ENCODE measurements at regions not wholly inside any gene's neighbourhood (a gene's known extent, or its start where the extent isn't known, plus 50 kb on each side); places are given as distances from the start of the nearest gene placed in this dataset.

DNA sequence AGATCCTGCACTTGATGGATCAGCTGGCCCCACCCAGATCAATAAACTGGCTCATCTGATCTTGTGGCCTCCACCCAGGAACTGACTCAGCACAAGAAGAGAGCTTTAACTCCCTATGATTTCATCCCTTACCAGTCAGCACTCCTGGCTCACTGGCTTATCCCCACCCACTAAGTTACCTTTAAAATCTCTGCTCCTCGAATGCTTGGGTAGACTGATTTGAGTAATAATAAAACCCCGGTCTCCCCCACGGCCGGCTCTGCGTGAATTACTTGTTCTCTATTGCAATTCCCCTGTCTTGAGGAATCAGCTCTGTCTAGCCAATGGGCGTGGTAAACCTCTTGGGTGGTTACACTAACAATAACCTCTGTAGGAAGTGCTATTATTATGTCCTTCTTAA lies 83.7 kb downstream of the MBL2 start:
- TF ChIP-seq CTCF (IDR thresholded peaks at IDR 0.05; ENCODE audit: low read depth, low read length, missing input control): no peak
- no peak for TF ChIP-seq REST (IDR thresholded peaks at IDR 0.05)
- no peak for TF ChIP-seq YY1 (IDR thresholded peaks at IDR 0.05)
- no peak for TF ChIP-seq GABPA (IDR thresholded peaks at IDR 0.05 in 1 of 2, conservative IDR thresholded peaks at IDR 0.05 in 1 of 2)
- TF ChIP-seq HNF4A (conservative IDR thresholded peaks at IDR 0.05): no peak
- TF ChIP-seq EGR1 (IDR thresholded peaks at IDR 0.05; ENCODE audit: low read depth in 2 of 2): no peak
